GM23248 (cell line): ENCODE measurements at regions not wholly inside any gene's neighbourhood (a gene's known extent, or its start where the extent isn't known, plus 50 kb on each side); places are given as distances from the start of the nearest gene placed in this dataset.

Source experiments
- DNase-seq: peaks from one replicate; pipeline ENCODE4 v3.0.0-alpha.2; 2015
- H2AFZ ChIP-seq: fragments of 200-600 bp; sonication (generic); 2 replicates; pipeline ENCODE4 v1.6.1; 2016; ENCODE audit warnings: antibody characterized with exemption
- H3F3A ChIP-seq: fragments of 200-600 bp; sonication (generic); 2 replicates; pipeline ENCODE4 v1.6.1; 2016; ENCODE audit warnings: mild to moderate bottlenecking, antibody characterized with exemption, mixed run types; ENCODE audit not compliant: insufficient read depth
- H3K27ac ChIP-seq: fragments of 200-600 bp; sonication (generic); 2 replicates; pipeline ENCODE4 v1.5.1; 2016; ENCODE audit warnings: mild to moderate bottlenecking
- H3K27me3 ChIP-seq: fragments of 200-600 bp; sonication (generic); replicated peaks from 2 replicates; pipeline ENCODE4 v1.6.1; 2016; ENCODE audit warnings: mild to moderate bottlenecking; ENCODE audit not compliant: insufficient read depth
- H3K36me3 ChIP-seq: fragments of 200-600 bp; sonication (generic); 2 replicates; pipeline ENCODE4 v1.6.1; 2016; ENCODE audit warnings: low read depth, mild to moderate bottlenecking
- H3K4me1 ChIP-seq: fragments of 200-600 bp; sonication (generic); 2 replicates; pipeline ENCODE4 v1.6.1; 2016; ENCODE audit warnings: mild to moderate bottlenecking; ENCODE audit not compliant: insufficient read depth
- H3K4me2 ChIP-seq: fragments of 200-600 bp; sonication (generic); one replicate; pipeline ENCODE4 v1.6.1; 2016; ENCODE audit warnings: mild to moderate bottlenecking; ENCODE audit not compliant: unreplicated experiment
- H3K4me3 ChIP-seq: fragments of 200-600 bp; sonication (generic); 2 replicates; pipeline ENCODE4 v1.5.1; 2016; ENCODE audit warnings: mild to moderate bottlenecking
- H3K79me2 ChIP-seq: fragments of 200-600 bp; sonication (generic); 2 replicates; pipeline ENCODE4 v1.6.1; 2016; ENCODE audit warnings: mild to moderate bottlenecking; ENCODE audit not compliant: insufficient read depth
- H3K9ac ChIP-seq: fragments of 200-600 bp; sonication (generic); 2 replicates; pipeline ENCODE4 v1.6.1; 2016; ENCODE audit warnings: mild to moderate bottlenecking
- H3K9me2 ChIP-seq: fragments of 200-600 bp; sonication (generic); 2 replicates; pipeline ENCODE4 v1.6.1; 2016; ENCODE audit warnings: mixed run types, mild to moderate bottlenecking, moderate library complexity; ENCODE audit not compliant: insufficient read depth
- H3K9me3 ChIP-seq: fragments of 200-600 bp; sonication (generic); one replicate; pipeline ENCODE4 v1.6.1; 2017; ENCODE audit warnings: low read depth
- H4K20me1 ChIP-seq: fragments of 200-600 bp; sonication (generic); 2 replicates; pipeline ENCODE4 v1.6.0; 2016; ENCODE audit not compliant: insufficient read depth
- EZH2 ChIP-seq: fragments of 200-600 bp; sonication (generic); IDR thresholded peaks from 2 replicates; pipeline ENCODE4 v1.6.1; 2018; ENCODE audit warnings: antibody characterized with exemption, mild to moderate bottlenecking; ENCODE audit not compliant: insufficient read depth, poor library complexity, severe bottlenecking
- EZH2phosphoT487 ChIP-seq: fragments of 200-600 bp; sonication (generic); IDR thresholded peaks from 2 replicates; pipeline ENCODE4 v1.6.1; 2018; ENCODE audit warnings: antibody characterized with exemption, moderate library complexity, mild to moderate bottlenecking, low read depth; ENCODE audit not compliant: insufficient read depth
- WGBS, 2 experiments: methylation state at CpG; one replicate each; pipeline ENCODE4 v1.1.6; 2015 to 2017; ENCODE audit warnings: low lambda C conversion rate in 2 of 2, low coverage in 1 of 2; ENCODE audit errors: missing lambda C conversion rate in 2 of 2; 5-methylcytosine and 5-hydroxymethylcytosine counted together
- in situ Hi-C: fragments of 300-500 bp; cut with MboI; formaldehyde crosslinking; loops from 2 replicates; pipeline ENCODE4 v1.15.0; 2020

DNA sequence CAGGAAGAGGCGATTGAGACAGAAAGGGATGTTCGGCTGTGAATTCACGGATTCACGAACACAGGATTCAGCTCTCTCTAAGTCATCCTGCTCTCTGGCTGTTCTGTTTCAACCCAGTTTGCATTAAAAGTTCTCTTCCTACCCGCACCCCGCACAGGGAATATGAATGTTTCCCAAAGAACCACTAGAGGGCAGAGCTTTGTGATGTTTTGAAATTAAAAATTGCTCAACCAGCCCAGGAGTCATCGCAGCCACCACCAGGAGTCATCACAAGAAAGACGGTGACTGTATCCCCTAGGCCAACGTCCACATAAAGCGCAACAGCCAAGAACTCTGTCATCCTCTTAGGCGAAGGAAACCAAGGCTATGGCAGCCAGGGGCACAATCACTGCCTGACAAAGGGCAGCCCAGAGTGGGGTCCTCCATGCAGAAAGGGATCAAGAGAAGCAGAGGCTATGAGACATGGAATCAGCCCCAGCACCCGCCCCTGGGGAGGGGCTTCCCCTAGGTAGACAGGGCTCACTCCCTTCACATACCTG lies 122.4 kb downstream of the WT1 start:
- in situ Hi-C loops, result no loop called here
- peak overlapping the region; percentile 67 for H2AFZ ChIP-seq

DNA sequence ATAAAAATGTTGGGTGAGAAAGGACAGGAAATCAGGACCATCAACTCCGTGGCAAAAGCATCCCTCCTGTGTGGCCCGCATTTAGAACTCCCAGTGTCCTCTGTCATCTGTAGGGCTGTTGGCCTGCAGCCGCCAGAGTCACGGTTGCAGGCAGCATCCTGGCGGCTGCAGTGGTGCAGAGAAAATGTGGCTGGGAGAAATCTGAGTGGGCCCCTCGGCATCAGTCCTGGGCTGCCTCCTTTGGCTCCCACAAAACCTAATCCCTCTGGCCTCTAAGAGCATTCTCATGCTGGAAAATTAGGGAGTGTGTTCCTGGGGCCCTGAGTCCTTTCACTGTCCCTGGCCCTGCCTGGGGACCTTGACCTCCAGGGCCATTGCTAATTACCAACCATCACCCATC lies 121.9 kb downstream of the WT1 start:
- Histone ChIP-seq H2AFZ (no peak overlapping the region; the same call in 1 of the 2 replicates), H4K20me1 (no peaks in the 10 kb centered on the region), H3F3A (no peaks in the 10 kb centered on the region; the same call in 1 of the 2 replicates), H3K9me2 (no peaks in the 10 kb centered on the region), H3K27ac (no peak overlapping the region), H3K27me3 (peaks cover 5% of the 10 kb centered on the region; the same call in 1 of the 2 replicates), H3K9me3 (no peaks in the 10 kb centered on the region), H3K36me3 (no peaks in the 10 kb centered on the region), H3K9ac (no peak overlapping the region), H3K4me1 (peaks cover 10% of the 10 kb centered on the region; the same call in 1 of the 2 replicates), H3K79me2 (no peaks in the 10 kb centered on the region), H3K4me3 (no peak overlapping the region), H3K4me2 (no peak overlapping the region)
- DNase-seq, result no peak
- TF ChIP-seq EZH2phosphoT487 (no peak), EZH2 (no peak)
- WGBS, 2 experiments, result 50 to 69% methylated on average over 6 of the region's 6 CpGs
- in situ Hi-C loops, result no loop called here

More for the DNA sequence above, 122.4 kb downstream of the WT1 start:
- TF ChIP-seq EZH2 (no peak), EZH2phosphoT487 (no peak)
- Histone ChIP-seq H3K4me3 (0 out of 2 replicates have a peak overlapping the region, but pooled peaks have one; percentile 25), H4K20me1 (no peaks in the 10 kb centered on the region), H3K9me2 (no peaks in the 10 kb centered on the region), H3K4me1 (peaks cover 10% of the 10 kb centered on the region; the same call in 1 of the 2 replicates), H3K4me2 (peak overlapping the region; percentile 66), H3K27me3 (0 out of 2 replicates have a peak, but pooled peaks cover 5% of the 10 kb centered on the region), H3K79me2 (no peaks in the 10 kb centered on the region), H3K9me3 (no peaks in the 10 kb centered on the region), H3K27ac (peak overlapping the region; percentile 25), H3K9ac (0 out of 2 replicates have a peak overlapping the region, but pooled peaks have one; percentile 22), H3K36me3 (no peaks in the 10 kb centered on the region), H3F3A (no peaks in the 10 kb centered on the region; the same call in 1 of the 2 replicates)
- 13 to 26% methylated on average over 12 of the region's 12 CpGs for WGBS, 2 experiments
- peak; percentile 92 for DNase-seq

DNA sequence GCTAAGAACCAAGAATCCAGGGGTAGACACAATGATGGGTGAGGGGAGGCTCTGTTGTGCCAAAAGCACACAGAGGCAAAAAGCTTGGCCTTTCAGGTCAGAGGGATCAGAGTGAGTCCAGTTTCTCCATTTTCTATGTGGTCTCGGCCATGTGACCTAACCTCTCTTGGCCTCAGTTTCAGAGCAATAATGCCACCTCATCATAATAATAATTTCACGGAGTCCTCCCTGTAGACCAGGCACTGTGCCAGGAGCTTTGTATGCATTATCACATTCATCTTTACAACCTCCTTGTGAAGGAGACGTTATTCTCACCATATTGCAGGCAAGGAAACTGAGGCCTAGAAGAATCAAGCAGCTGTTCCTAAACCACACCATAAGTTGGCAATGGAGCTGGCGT lies 120.2 kb downstream of the WT1 start:
- TF ChIP-seq EZH2phosphoT487 (no peak), EZH2 (no peak)
- H3K79me2 ChIP-seq, result no peaks in the 10 kb centered on the region
- 53 to 56% methylated on average over 4 of the region's 4 CpGs for WGBS, 2 experiments
- no peak overlapping the region for H3K9ac ChIP-seq
- no peak overlapping the region for H3K27ac ChIP-seq
- no peak overlapping the region for H3K4me3 ChIP-seq
- H2AFZ ChIP-seq, result no peak overlapping the region
- H3F3A ChIP-seq, result no peaks in the 10 kb centered on the region; the same call in 1 of the 2 replicates
- in situ Hi-C loops, result no loop called here
- H3K9me3 ChIP-seq, result no peaks in the 10 kb centered on the region
- peaks cover 14% of the 10 kb centered on the region for H3K27me3 ChIP-seq
- H3K36me3 ChIP-seq, result no peaks in the 10 kb centered on the region
- H3K9me2 ChIP-seq, result no peaks in the 10 kb centered on the region
- no peak for DNase-seq
- no peak overlapping the region for H3K4me2 ChIP-seq
- peaks cover 10% of the 10 kb centered on the region; the same call in 1 of the 2 replicates for H3K4me1 ChIP-seq
- H4K20me1 ChIP-seq, result no peaks in the 10 kb centered on the region

DNA sequence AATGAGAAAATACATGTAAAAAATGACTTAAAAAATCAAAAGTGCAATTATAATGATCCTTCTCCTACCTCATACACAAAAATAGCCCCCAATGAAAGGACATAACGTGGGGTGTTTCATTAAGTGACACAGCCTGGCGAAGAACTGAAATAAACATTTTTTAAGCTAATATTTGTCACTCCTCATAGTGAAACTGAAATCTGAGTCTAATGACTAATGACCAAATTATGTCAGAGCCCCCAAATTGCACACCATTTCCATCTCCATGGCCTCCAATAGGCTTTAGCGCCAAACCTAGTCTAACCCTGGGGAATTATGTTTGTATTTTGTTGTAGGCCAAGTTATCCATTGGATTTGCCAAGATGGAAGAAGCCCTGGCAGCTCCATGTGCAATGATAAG lies 119.1 kb downstream of the WT1 start:
- 38 to 41% methylated on average over 3 of the region's 3 CpGs for WGBS, 2 experiments

More for the DNA sequence above, 119.1 kb downstream of the WT1 start:
- Histone ChIP-seq H3K27me3 (peaks cover 25% of the 10 kb centered on the region), H3F3A (no peaks in the 10 kb centered on the region; the same call in 1 of the 2 replicates), H3K9me2 (no peaks in the 10 kb centered on the region), H4K20me1 (no peaks in the 10 kb centered on the region), H3K9ac (no peak overlapping the region), H3K4me2 (no peak overlapping the region), H2AFZ (no peak overlapping the region), H3K27ac (no peak overlapping the region), H3K4me1 (peaks cover 10% of the 10 kb centered on the region; the same call in 1 of the 2 replicates), H3K4me3 (no peak overlapping the region), H3K79me2 (no peaks in the 10 kb centered on the region), H3K36me3 (no peaks in the 10 kb centered on the region), H3K9me3 (no peaks in the 10 kb centered on the region)
- no peak for DNase-seq
- no peak for TF ChIP-seq EZH2
- TF ChIP-seq EZH2phosphoT487, result no peak
- in situ Hi-C loops, result no loop called here
